ENCODE measurements at regions not wholly inside any gene's neighbourhood (a gene's known extent, or its start where the extent isn't known, plus 50 kb on each side); places are given as distances from the start of the nearest gene placed in this dataset.

DNA sequence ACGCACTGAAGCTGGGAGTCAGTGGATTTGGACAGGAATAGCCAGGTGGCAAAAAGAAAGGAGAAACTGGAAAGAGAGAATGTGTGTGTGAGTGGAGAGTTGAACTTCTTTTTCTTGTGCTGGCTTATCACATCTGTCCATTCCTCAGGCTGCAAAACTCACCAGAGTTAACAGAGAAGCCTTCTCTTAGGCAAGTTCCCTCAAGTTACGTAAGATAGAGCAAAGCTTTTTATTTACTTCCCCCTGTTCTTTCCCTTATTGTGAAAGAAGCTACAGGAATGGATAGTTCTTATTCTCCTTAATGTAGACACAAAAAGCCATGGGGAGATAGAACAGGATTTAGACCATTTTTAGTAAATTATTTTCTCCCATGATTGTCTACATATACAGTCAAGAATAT, 188.6 kb downstream of the BMP2 start:
- Histone ChIP-seq H3K9me3 (ENCODE audit: control insufficient read depth, insufficient read depth, low read length) (peaks cover 2% of the 10 kb centered on the region; the same call in 1 of the 2 replicates), H3K9me1 (ENCODE audit: insufficient read depth, low read length) (no peaks in the 10 kb centered on the region), H3K18ac (ENCODE audit: low read depth, low read length) (no peak overlapping the region), H2AFZ (replicated peaks; ENCODE audit: low read length, poor library complexity) (no peak overlapping the region), H2BK120ac (ENCODE audit: low read depth, low read length) (no peak overlapping the region), H2BK15ac (ENCODE audit: low read depth, low read length) (no peak overlapping the region), H2BK20ac (ENCODE audit: low read depth, low read length) (no peak overlapping the region), H2AK5ac (ENCODE audit: low read depth, low read length) (no peak overlapping the region), H3K4me1 (ENCODE audit: control insufficient read depth, insufficient read depth, low read length) (no peaks in the 10 kb centered on the region), H3K36me3 (ENCODE audit: control insufficient read depth, insufficient read depth, low read length) (no peaks in the 10 kb centered on the region), H3K27ac (ENCODE audit: insufficient read depth, low read length) (no peak overlapping the region), H3K27me3 (ENCODE audit: control insufficient read depth, insufficient read depth, low read length) (no peaks in the 10 kb centered on the region), H3K9ac (ENCODE audit: low read depth, low read length) (no peak overlapping the region), H4K20me1 (ENCODE audit: insufficient read depth, low read length) (no peaks in the 10 kb centered on the region), H3K4me2 (ENCODE audit: low read depth, low read length) (no peak overlapping the region), H3K56ac (ENCODE audit: extremely low read depth, insufficient read depth, low read length) (no peak overlapping the region), H3K14ac (replicated peaks; ENCODE audit: low read depth, low read length) (no peak overlapping the region), H4K5ac (ENCODE audit: low read depth, low read length) (no peak overlapping the region), H4K91ac (ENCODE audit: insufficient read depth, low read depth, low read length) (no peak overlapping the region), H3K23ac (ENCODE audit: low read depth, low read length) (no peak overlapping the region), H3K79me1 (ENCODE audit: low read depth in 1 of 2, low read length in 2 of 2) (no peaks in the 10 kb centered on the region), H2AK9ac (replicated peaks; ENCODE audit: low read depth, low read length, poor library complexity) (no peak overlapping the region), H2BK5ac (ENCODE audit: low read depth, low read length, poor library complexity, severe bottlenecking) (no peak overlapping the region), H3K4me3 (ENCODE audit: insufficient read depth, low read depth, low read length) (no peak overlapping the region), H4K8ac (ENCODE audit: low read depth in 2 of 2, low read length in 2 of 2) (no peak overlapping the region), H3K4ac (ENCODE audit: low read depth, low read length) (no peak overlapping the region)
- POLR2A ChIA-PET (ENCODE audit: unreplicated experiment), result no interaction called here
- no TSS peak for BruUV-seq (replicated peaks)
- DNase-seq (no peak), ATAC-seq (ENCODE audit: low read depth) (no peak)
- dilution Hi-C loops (cut with HindIII; ENCODE audit: low sequenced_read_pairs, unreplicated experiment) (no loop called here), in situ Hi-C loops (cut with MboI; ENCODE audit: low sequenced_read_pairs) (no loop called here), intact Hi-C loops (cut with micrococcal nuclease) (no loop called here)
- TF ChIP-seq CHD1 (IDR thresholded peaks at IDR 0.05; ENCODE audit: low read depth, low read length) (no peak), FOS (IDR thresholded peaks at IDR 0.05; ENCODE audit: low read depth, low read length) (no peak), MAZ (IDR thresholded peaks at IDR 0.05; ENCODE audit: borderline replicate concordance, low read depth, low read length) (no peak), RAD21 (IDR thresholded peaks at IDR 0.05; ENCODE audit: low read length) (no peak), BHLHE40 (IDR thresholded peaks at IDR 0.05; ENCODE audit: low read depth, low read length) (no peak), MAFK (IDR thresholded peaks at IDR 0.05; ENCODE audit: low read depth, low read length) (no peak), SMC3 (IDR thresholded peaks at IDR 0.05; ENCODE audit: low read depth, low read length) (no peak)
- TF ChIP-seq, protein P1, sequence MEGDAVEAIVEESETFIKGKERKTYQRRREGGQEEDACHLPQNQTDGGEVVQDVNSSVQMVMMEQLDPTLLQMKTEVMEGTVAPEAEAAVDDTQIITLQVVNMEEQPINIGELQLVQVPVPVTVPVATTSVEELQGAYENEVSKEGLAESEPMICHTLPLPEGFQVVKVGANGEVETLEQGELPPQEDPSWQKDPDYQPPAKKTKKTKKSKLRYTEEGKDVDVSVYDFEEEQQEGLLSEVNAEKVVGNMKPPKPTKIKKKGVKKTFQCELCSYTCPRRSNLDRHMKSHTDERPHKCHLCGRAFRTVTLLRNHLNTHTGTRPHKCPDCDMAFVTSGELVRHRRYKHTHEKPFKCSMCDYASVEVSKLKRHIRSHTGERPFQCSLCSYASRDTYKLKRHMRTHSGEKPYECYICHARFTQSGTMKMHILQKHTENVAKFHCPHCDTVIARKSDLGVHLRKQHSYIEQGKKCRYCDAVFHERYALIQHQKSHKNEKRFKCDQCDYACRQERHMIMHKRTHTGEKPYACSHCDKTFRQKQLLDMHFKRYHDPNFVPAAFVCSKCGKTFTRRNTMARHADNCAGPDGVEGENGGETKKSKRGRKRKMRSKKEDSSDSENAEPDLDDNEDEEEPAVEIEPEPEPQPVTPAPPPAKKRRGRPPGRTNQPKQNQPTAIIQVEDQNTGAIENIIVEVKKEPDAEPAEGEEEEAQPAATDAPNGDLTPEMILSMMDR (conservative IDR thresholded peaks at IDR 0.05; ENCODE audit: low read depth, low read length), result no peak
- TF ChIP-seq, protein P2, sequence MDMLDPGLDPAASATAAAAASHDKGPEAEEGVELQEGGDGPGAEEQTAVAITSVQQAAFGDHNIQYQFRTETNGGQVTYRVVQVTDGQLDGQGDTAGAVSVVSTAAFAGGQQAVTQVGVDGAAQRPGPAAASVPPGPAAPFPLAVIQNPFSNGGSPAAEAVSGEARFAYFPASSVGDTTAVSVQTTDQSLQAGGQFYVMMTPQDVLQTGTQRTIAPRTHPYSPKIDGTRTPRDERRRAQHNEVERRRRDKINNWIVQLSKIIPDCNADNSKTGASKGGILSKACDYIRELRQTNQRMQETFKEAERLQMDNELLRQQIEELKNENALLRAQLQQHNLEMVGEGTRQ (IDR thresholded peaks at IDR 0.05; ENCODE audit: low read depth, low read length), result no peak
- 80% methylated on average over 1 of the region's 2 CpGs; no CpG with 5 or more reads in 1 of the 2 experiments for WGBS, 2 experiments (ENCODE audit: extremely low coverage in 2 of 2, insufficient read length in 1 of 2)
- CTCF ChIA-PET, result no interaction called here
